Ecto neural progenitor cell (in vitro differentiated cells): ENCODE measurements at regions not wholly inside any gene's neighbourhood (a gene's known extent, or its start where the extent isn't known, plus 50 kb on each side); places are given as distances from the start of the nearest gene placed in this dataset.
"Not testable (repeated sequence)": the region's sequence is repeated elsewhere in the genome, so short reads cannot be mapped to it uniquely, and the experiment has no call there.

Experiments
- DNase-seq: peaks from one replicate; pipeline ENCODE4 v3.0.0-alpha.2; 2018; ENCODE audit warnings: low spot score

DNA sequence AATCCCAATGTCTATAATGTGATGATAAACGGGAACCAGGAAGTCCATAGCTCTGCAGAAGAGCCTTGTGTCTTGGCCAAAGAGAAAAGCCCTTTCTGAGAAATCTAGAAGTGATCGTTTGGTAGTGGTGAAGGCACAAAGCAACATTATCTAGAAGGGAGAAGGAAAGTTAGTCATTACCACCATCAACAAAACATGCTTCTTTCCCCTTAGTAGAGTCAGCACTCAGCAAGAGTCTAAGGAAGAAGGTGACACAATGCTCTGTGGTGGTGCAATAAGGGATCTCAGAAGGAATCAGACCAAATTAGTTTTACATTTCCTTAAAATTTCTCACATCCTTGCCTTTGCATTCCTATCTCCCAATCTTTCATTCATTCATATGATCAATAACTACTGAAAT lies 134.4 kb upstream of the PRDX6 start:
- DNase-seq, result no peak

- no peak for DNase-seq
Observed at GRCh38 chr1:173344034-173344743, 132.9 kb upstream of the PRDX6 start.

DNA sequence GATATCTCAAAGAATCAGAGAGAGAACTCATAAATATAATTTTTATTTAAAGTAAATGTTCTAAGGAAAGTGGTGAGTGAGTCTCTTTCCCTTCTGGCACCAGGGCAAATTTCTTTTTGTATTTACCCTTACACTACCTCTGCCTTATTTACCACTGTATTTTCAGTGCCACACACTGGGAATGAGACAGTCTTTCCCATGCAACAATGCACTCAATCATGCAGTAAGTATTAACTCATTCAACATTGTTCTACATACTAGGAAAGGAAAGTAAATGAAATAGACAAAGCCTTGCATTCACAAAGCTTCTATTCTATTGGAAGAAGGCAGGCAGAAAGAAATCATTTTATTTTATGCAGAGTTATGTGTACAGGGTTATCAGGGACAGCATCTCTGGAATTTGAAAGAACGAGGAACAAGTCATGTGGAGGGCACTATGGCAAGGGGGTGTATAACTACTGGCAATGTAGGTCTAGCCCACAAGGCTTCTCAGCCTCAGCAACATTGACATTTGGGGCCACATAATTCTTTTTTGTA lies 129.8 kb upstream of the PRDX6 start:
- no peak for DNase-seq

DNA sequence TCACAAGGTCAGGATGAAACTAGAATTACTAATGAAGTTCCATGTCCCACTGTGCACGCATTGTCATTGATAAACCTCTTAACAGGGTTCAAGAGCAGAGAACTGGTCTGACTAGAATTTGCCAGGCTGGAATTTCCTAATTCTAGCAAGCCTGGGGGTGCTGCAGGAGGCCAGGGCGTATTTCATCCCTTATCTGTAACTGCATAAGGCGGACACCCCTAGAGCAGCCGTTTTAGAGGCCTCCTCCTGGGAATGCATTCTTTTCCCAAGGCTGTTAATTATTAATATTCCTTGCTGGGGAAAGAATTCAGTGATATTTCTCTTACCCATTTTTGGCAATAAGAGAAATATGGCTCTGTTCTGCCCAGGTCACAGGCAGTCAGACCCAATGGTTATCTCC lies 124.5 kb upstream of the PRDX6 start:
- not testable (repeated sequence) for DNase-seq

- no peak for DNase-seq
Observed at GRCh38 chr1:173353350-173353749, 123.8 kb upstream of the PRDX6 start.

DNA sequence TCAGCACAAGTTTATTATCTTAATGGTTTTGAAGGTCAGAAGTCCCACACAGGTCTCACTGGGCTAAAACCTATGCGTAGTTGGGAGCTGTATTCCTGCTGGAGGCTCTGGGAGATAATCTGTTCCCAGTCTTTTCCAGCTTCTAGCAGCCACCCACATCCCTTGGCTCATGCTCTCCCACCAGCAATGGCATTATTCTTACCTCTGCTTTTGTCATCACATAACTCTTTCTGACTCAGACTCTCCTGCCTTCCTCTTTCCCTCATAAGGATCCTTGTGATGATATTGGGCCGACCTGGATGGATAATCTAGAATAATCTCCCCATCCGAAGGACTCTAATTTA lies 122.2 kb upstream of the PRDX6 start:
- no peak for DNase-seq

- DNase-seq, result no peak
Observed at GRCh38 chr1:173355281-173356031, 121.7 kb upstream of the PRDX6 start.

DNA sequence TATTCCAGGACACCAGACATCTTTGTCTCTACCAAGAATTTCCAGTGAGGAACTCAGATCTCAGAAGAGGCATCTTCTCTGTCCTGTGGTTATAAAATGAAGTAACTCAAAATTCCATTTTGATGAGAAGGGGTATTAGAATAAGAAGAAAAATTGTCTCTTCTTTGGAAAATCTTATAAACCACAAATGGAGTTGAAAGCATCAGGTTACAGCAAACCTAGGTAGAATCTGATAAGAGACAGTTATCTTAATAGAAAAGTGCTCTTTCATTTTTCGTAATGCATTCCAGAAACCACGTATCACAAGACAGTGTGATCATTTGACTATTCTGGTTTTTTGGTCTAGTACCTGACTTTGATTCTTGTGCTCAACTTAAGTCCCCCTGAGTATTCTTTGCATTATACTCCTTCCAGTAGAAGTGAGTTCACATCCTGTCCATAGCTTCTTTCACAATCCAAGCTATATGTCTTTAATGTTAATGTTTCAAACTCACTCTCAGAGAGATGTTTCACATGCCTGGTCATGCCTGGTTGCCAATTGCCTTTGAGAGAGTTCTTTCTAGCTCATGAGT lies 120.9 kb upstream of the PRDX6 start:
- DNase-seq, result no peak

DNA sequence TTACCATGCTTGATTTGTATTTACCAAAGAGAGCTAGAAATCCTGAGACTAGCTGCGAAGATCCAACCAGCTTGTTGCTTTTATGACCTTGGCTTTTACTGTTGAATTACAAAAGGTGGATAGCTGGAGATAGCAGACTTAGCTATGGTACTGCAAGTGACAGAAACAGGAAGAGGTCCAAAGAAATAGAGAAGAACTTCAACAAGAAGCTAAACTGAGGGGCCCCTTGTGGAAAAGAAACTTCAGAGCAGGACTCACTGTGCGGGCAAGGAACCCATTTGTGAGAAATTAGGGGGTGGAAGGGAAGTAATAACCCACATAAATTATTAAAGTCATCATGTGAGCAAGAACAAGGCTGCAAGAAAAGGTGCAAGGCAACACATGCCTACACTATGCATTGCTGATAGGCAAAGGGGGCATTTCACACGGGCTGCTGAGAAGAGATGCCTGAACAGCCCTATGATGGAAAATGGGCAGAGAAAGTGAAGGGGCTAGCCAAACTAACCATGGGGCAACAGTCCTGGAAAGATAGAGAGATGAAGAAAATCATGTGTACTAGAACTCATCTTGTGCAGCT lies 116.6 kb upstream of the PRDX6 start:
- no peak for DNase-seq

DNA sequence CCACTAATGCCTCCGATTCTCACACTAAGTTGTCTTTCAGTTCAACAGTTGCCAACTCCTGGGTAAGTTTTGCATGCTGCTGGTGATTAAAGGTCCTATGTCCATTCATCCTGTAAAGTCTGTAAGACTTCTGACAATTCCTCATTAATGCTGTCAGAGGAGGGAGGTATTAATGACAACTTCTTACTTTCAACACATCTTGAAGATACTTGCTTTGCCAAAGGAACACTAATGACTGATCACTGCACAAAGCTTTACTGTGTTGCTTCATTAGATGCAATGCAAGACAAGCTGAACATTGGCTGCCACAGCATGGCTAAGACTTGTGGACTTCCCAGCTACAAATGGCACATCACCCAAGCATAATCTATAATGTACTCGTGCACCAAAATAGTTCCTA lies 114.6 kb upstream of the PRDX6 start:
- DNase-seq, result no peak

- DNase-seq, result no peak
Observed at GRCh38 chr1:173364827-173365226, 112.3 kb upstream of the PRDX6 start.

- no peak for DNase-seq
Observed at GRCh38 chr1:173365341-173365740, 111.8 kb upstream of the PRDX6 start.

- DNase-seq, result no peak
Observed at GRCh38 chr1:173367136-173367535, 110.0 kb upstream of the PRDX6 start.

DNA sequence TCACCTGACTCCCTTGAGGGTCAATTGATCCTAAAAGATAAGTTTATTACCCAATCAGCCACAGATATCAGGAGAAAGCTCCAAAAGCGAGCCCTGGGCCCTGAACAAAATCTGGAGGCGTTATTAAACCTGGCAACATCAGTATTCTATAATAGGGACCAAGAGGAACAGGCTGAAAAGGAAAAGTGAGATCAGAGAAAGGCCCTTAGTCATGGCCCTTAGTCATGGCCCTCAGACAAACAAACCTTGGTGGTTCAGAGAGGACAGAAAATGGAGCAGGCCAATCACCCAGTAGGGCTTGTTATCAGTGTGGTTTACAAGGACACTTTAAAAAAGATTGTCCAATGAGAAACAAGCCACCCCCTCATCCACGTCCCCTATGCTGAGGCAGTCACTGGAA lies 106.5 kb upstream of the PRDX6 start:
- DNase-seq, result not testable (repeated sequence)

GRCh38 chr1:173376065-173376464 lies 101.1 kb upstream of the PRDX6 start:
- DNase-seq, result not testable (repeated sequence)

- DNase-seq, result no peak
Observed at GRCh38 chr1:173377266-173377665, 99.9 kb upstream of the PRDX6 start.

GRCh38 chr1:173383351-173383750 lies 93.8 kb upstream of the PRDX6 start:
- DNase-seq, result no peak

DNA sequence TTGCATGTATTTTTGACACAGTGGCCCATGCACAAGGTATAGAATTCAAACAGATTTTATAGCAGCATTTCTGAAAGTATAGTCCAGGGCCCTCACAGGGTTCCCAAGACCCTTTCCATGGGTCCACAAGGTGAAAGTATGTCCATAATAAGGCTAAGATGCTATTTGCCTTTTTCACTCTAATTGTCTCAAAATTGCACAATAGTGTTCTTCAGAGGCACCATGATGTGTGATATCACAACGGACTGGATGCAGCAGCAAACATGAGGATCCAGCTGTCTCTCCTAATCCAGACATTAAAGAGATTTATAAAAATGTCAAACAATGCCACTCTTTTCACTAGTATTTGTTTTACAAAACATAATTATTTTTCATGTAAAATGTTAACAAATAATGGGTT lies 88.8 kb upstream of the PRDX6 start:
- no peak for DNase-seq

GRCh38 chr1:173392895-173393658 lies 84.1 kb upstream of the PRDX6 start:
- DNase-seq, result no peak

DNA sequence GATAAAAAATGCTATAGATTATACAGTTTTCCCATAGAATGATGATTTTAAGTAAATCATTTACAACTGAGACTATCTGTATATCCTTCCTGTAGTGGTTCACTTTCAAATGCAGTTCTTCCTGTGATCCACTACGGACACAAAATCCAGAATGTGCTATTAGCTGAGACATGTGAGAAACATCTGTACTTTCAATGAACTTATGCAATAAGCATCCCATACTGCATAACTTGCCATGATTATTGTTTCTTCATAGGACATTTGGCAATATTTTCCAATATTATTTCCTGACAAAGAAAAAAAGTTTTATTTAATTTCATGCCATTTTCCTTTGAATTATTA lies 83.5 kb upstream of the PRDX6 start:
- DNase-seq, result no peak

DNA sequence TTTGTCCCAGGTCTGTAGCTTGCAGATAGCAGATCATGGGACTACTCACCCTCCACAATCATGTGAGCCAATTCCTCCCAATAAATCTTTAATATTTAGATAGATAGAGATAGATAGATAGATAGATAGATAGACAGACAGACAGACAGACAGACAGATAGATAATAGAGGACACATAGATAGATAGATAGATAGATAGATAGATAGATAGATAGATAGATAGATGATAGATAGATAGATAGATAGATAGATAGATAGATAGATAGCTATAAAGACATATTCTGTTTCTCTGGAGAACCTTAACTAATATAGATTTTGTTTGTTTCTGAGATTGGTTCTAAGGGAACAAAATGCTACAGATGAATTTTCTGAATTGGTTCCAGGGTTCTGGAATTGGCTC lies 82.3 kb upstream of the PRDX6 start:
- not testable (repeated sequence) for DNase-seq

DNA sequence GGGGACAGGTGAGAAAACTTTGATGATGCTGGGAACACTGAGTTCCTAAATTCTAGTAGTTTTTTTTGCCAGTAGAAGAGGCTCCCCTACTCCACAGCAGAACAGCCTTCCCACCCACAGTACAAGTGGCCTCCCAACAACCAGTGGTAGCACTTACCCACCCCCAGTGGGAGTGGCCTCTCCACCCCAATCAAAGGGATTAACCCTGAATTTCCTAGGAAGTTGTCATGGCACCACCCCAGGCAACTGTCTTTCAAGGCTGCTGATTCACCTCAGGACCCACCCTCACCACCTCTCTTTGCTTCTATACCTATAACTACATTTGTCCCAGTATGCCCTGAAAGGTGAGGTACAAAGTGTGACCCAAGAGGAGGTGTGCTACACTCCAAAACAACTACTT lies 81.4 kb upstream of the PRDX6 start:
- DNase-seq, result no peak
